ENCODE measurements at regions not wholly inside any gene's neighbourhood (a gene's known extent, or its start where the extent isn't known, plus 50 kb on each side); places are given as distances from the start of the nearest gene placed in this dataset.

- DNase-seq (ENCODE audit: low spot score): no peak
- Mint-ChIP-seq H3K27me3 (ENCODE audit: insufficient read depth, low read depth, poor library complexity) (peaks cover 4% of the 10 kb centered on the region), H3K4me3 (no peak overlapping the region), H3K4me1 (peaks cover 8% of the 10 kb centered on the region; the same call in 2 of the 3 replicates), H3K9me3 (no peaks in the 10 kb centered on the region), H3K36me3 (ENCODE audit: low read depth) (no peaks in the 10 kb centered on the region), H3K27ac (no peak overlapping the region)
- Histone ChIP-seq H3K27me3 (ENCODE audit: insufficient read depth) (no peaks in the 10 kb centered on the region), H4K20me1 (replicated peaks; ENCODE audit: insufficient read depth) (no peaks in the 10 kb centered on the region), H3K4me3 (no peak overlapping the region), H3K4me2 (no peak overlapping the region), H3K36me3 (ENCODE audit: insufficient read depth) (no peaks in the 10 kb centered on the region), H3K4me1 (ENCODE audit: insufficient read depth) (no peaks in the 10 kb centered on the region), H3F3A (replicated peaks; ENCODE audit: low read depth) (no peaks in the 10 kb centered on the region), H2AFZ (no peak overlapping the region), H3K27ac (ENCODE audit: low read depth) (no peak overlapping the region), H3K9me2 (ENCODE audit: insufficient read depth) (no peaks in the 10 kb centered on the region), H3K79me2 (replicated peaks; ENCODE audit: insufficient read depth) (no peaks in the 10 kb centered on the region)
- TF ChIP-seq, protein P1, sequence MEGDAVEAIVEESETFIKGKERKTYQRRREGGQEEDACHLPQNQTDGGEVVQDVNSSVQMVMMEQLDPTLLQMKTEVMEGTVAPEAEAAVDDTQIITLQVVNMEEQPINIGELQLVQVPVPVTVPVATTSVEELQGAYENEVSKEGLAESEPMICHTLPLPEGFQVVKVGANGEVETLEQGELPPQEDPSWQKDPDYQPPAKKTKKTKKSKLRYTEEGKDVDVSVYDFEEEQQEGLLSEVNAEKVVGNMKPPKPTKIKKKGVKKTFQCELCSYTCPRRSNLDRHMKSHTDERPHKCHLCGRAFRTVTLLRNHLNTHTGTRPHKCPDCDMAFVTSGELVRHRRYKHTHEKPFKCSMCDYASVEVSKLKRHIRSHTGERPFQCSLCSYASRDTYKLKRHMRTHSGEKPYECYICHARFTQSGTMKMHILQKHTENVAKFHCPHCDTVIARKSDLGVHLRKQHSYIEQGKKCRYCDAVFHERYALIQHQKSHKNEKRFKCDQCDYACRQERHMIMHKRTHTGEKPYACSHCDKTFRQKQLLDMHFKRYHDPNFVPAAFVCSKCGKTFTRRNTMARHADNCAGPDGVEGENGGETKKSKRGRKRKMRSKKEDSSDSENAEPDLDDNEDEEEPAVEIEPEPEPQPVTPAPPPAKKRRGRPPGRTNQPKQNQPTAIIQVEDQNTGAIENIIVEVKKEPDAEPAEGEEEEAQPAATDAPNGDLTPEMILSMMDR (conservative IDR thresholded peaks at IDR 0.05; ENCODE audit: low read depth in 2 of 2): no peak
- TF ChIP-seq NANOG (IDR thresholded peaks at IDR 0.05; ENCODE audit: borderline replicate concordance): peak; percentile 30; the same call in 1 of the 2 replicates
- ATAC-seq: no peak
These were observed 271.7 kb downstream of the ASXL3 start for GRCh38 chr18:33849731-33850130.

- Mint-ChIP-seq H3K27ac (no peak overlapping the region), H3K36me3 (ENCODE audit: low read depth) (no peaks in the 10 kb centered on the region), H3K4me1 (peaks cover 19% of the 10 kb centered on the region; the same call in 2 of the 3 replicates), H3K27me3 (ENCODE audit: insufficient read depth, low read depth, poor library complexity) (peaks cover 4% of the 10 kb centered on the region), H3K4me3 (no peak overlapping the region), H3K9me3 (no peaks in the 10 kb centered on the region)
- Histone ChIP-seq H3K9me2 (ENCODE audit: insufficient read depth) (no peaks in the 10 kb centered on the region), H4K20me1 (replicated peaks; ENCODE audit: insufficient read depth) (no peaks in the 10 kb centered on the region), H3K27ac (ENCODE audit: low read depth) (no peak overlapping the region), H3K4me1 (ENCODE audit: insufficient read depth) (peaks cover 10% of the 10 kb centered on the region), H2AFZ (no peak overlapping the region), H3K36me3 (ENCODE audit: insufficient read depth) (no peaks in the 10 kb centered on the region), H3F3A (replicated peaks; ENCODE audit: low read depth) (no peaks in the 10 kb centered on the region), H3K79me2 (replicated peaks; ENCODE audit: insufficient read depth) (no peaks in the 10 kb centered on the region), H3K4me3 (no peak overlapping the region), H3K27me3 (ENCODE audit: insufficient read depth) (no peaks in the 10 kb centered on the region), H3K4me2 (no peak overlapping the region)
- DNase-seq (ENCODE audit: low spot score) (no peak), ATAC-seq (no peak)
- TF ChIP-seq JUNB (IDR thresholded peaks at IDR 0.05; ENCODE audit: unreplicated experiment): no peak
- TF ChIP-seq STAT1 (IDR thresholded peaks at IDR 0.05; ENCODE audit: unreplicated experiment): no peak
- TF ChIP-seq CREB1 (CRISPR knock-in tag; IDR thresholded peaks at IDR 0.05; ENCODE audit: low read depth): no peak
- TF ChIP-seq EZH2 (IDR thresholded peaks at IDR 0.05; ENCODE audit: low read depth, unreplicated experiment): no peak
- TF ChIP-seq, protein P2, sequence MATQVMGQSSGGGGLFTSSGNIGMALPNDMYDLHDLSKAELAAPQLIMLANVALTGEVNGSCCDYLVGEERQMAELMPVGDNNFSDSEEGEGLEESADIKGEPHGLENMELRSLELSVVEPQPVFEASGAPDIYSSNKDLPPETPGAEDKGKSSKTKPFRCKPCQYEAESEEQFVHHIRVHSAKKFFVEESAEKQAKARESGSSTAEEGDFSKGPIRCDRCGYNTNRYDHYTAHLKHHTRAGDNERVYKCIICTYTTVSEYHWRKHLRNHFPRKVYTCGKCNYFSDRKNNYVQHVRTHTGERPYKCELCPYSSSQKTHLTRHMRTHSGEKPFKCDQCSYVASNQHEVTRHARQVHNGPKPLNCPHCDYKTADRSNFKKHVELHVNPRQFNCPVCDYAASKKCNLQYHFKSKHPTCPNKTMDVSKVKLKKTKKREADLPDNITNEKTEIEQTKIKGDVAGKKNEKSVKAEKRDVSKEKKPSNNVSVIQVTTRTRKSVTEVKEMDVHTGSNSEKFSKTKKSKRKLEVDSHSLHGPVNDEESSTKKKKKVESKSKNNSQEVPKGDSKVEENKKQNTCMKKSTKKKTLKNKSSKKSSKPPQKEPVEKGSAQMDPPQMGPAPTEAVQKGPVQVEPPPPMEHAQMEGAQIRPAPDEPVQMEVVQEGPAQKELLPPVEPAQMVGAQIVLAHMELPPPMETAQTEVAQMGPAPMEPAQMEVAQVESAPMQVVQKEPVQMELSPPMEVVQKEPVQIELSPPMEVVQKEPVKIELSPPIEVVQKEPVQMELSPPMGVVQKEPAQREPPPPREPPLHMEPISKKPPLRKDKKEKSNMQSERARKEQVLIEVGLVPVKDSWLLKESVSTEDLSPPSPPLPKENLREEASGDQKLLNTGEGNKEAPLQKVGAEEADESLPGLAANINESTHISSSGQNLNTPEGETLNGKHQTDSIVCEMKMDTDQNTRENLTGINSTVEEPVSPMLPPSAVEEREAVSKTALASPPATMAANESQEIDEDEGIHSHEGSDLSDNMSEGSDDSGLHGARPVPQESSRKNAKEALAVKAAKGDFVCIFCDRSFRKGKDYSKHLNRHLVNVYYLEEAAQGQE (IDR thresholded peaks at IDR 0.05; ENCODE audit: unreplicated experiment): no peak
- TF ChIP-seq POLR2AphosphoS5 (IDR thresholded peaks at IDR 0.05; ENCODE audit: low read depth): no peak
- no peak for TF ChIP-seq NANOG (IDR thresholded peaks at IDR 0.05; ENCODE audit: borderline replicate concordance)
- TF ChIP-seq ZNF114 (CRISPR knock-in tag; IDR thresholded peaks at IDR 0.05): no peak
- TF ChIP-seq, protein P3, sequence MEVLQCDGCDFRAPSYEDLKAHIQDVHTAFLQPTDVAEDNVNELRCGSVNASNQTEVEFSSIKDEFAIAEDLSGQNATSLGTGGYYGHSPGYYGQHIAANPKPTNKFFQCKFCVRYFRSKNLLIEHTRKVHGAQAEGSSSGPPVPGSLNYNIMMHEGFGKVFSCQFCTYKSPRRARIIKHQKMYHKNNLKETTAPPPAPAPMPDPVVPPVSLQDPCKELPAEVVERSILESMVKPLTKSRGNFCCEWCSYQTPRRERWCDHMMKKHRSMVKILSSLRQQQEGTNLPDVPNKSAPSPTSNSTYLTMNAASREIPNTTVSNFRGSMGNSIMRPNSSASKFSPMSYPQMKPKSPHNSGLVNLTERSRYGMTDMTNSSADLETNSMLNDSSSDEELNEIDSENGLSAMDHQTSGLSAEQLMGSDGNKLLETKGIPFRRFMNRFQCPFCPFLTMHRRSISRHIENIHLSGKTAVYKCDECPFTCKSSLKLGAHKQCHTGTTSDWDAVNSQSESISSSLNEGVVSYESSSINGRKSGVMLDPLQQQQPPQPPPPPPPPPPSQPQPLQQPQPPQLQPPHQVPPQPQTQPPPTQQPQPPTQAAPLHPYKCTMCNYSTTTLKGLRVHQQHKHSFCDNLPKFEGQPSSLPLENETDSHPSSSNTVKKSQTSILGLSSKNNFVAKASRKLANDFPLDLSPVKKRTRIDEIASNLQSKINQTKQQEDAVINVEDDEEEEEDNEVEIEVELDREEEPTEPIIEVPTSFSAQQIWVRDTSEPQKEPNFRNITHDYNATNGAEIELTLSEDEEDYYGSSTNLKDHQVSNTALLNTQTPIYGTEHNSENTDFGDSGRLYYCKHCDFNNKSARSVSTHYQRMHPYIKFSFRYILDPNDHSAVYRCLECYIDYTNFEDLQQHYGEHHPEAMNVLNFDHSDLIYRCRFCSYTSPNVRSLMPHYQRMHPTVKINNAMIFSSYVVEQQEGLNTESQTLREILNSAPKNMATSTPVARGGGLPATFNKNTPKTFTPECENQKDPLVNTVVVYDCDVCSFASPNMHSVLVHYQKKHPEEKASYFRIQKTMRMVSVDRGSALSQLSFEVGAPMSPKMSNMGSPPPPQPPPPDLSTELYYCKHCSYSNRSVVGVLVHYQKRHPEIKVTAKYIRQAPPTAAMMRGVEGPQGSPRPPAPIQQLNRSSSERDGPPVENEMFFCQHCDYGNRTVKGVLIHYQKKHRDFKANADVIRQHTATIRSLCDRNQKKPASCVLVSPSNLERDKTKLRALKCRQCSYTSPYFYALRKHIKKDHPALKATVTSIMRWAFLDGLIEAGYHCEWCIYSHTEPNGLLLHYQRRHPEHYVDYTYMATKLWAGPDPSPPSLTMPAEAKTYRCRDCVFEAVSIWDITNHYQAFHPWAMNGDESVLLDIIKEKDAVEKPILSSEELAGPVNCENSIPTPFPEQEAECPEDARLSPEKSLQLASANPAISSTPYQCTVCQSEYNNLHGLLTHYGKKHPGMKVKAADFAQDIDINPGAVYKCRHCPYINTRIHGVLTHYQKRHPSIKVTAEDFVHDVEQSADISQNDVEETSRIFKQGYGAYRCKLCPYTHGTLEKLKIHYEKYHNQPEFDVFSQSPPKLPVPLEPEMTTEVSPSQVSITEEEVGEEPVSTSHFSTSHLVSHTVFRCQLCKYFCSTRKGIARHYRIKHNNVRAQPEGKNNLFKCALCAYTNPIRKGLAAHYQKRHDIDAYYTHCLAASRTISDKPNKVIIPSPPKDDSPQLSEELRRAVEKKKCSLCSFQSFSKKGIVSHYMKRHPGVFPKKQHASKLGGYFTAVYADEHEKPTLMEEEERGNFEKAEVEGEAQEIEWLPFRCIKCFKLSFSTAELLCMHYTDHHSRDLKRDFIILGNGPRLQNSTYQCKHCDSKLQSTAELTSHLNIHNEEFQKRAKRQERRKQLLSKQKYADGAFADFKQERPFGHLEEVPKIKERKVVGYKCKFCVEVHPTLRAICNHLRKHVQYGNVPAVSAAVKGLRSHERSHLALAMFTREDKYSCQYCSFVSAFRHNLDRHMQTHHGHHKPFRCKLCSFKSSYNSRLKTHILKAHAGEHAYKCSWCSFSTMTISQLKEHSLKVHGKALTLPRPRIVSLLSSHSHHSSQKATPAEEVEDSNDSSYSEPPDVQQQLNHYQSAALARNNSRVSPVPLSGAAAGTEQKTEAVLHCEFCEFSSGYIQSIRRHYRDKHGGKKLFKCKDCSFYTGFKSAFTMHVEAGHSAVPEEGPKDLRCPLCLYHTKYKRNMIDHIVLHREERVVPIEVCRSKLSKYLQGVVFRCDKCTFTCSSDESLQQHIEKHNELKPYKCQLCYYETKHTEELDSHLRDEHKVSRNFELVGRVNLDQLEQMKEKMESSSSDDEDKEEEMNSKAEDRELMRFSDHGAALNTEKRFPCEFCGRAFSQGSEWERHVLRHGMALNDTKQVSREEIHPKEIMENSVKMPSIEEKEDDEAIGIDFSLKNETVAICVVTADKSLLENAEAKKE (CRISPR knock-in tag; IDR thresholded peaks at IDR 0.05): no peak
- TF ChIP-seq EZH2phosphoT487 (IDR thresholded peaks at IDR 0.05; ENCODE audit: unreplicated experiment): no peak
These were observed 266.2 kb downstream of the ASXL3 start for GRCh38 chr18:33844232-33844631.

Measured in GM23338 (cell line).